GM19043 (cell line): ENCODE measurements at regions not wholly inside any gene's neighbourhood (a gene's known extent, or its start where the extent isn't known, plus 50 kb on each side); places are given as distances from the start of the nearest gene placed in this dataset.
"Not testable (repeated sequence)": the region's sequence is repeated elsewhere in the genome, so short reads cannot be mapped to it uniquely, and the experiment has no call there.

Experiments
- ATAC-seq: cut with Tn5 transposase; IDR thresholded peaks from one replicate; pipeline ENCODE4 v1.9.1; 2021; ENCODE audit warnings: low read depth; ENCODE audit not compliant: unreplicated experiment

- no peak for ATAC-seq
Observed at GRCh38 chr15:36130641-36131310, 448.6 kb upstream of the CDIN1 start.

DNA sequence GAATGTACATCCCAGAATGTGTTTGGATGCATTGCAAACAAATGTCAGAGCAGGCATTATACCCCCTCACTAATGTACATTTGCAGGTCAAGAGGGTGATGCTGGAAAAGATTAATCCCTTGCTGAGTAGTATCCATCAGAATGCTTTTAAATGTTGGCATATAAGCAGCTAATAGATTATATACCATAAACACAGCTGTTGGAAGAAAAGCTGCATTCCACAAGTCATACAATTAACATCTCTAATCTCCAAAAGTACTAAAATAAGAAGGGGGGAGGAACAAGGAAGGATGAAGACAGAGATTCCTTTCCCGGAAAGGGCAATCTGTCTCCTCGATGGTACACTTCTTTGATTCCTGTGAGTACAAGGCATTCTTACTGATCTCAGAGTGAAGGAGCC, 445.7 kb upstream of the CDIN1 start:
- ATAC-seq, result no peak

GRCh38 chr15:36136049-36136448, 443.4 kb upstream of the CDIN1 start:
- ATAC-seq, result no peak

GRCh38 chr15:36152936-36153335, 426.5 kb upstream of the CDIN1 start:
- no peak for ATAC-seq

DNA sequence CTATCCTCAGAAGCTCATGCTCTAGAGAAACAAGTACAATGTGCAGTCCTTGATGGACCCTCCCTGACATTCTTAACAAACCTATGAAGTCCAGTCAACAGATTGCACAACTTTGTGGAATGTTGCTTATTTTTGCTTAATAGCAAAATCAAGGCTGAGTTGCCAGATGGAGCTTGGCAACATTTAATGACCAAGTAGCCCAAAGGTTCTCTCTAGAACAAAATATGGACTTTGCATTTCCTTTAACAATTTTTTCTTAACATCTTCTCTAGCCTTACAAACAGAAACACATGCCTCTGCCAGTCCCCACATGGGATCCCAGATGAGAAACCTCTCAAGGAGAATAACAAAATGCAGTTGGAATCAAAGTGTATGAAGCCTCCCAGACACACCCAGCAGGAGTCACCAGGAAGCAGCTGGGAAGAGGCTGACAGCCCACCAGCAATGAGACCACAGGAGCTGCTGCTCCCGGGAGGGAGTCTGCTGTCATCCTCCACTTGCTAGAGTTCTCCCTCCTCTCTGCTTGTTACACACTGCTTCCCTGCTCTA, 422.5 kb upstream of the CDIN1 start:
- no peak for ATAC-seq

- no peak for ATAC-seq
Observed at GRCh38 chr15:36160351-36160750, 419.1 kb upstream of the CDIN1 start.

- ATAC-seq, result no peak
Observed at GRCh38 chr15:36161108-36161507, 418.3 kb upstream of the CDIN1 start.

DNA sequence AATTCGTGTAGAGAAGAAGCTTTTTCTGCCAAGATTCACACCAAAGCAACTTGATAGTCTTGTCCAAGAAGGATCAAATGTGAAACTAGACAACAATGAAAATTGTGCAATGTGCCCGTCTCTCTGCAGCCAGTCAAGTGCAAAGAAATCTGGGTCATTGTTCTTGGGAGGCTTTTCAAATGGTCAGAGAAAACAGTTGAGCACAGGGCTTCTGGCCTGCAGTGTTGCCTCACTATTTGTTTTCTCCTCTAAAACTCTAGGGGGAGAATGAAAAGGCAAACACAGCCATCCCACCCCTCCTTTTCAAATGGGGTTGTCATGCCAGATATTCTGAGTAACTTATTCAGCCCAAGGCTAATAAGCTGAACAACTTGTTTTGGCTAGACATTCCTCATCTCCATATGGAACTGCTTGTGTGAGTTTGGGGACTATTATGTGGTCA, 417.6 kb upstream of the CDIN1 start:
- ATAC-seq, result no peak

DNA sequence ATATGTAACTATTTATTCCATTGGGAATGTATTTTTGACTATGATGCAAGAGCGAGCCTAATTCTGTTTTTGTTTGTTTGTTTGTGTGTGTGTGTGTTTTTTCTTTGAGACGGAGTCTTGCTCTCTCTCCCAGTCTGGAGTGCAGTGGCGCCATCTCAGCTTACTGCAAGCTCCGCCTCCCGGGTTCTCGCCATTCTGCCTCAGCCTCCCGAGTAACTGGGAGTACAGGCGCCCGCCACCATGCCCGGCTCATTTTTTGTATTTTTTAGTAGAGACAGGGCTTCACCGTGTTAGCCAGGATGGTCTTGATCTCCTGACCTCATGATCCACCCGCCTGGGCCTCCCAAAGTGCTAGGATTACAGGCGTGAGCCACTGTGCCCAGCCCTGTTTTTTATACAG, 415.4 kb upstream of the CDIN1 start:
- not testable (repeated sequence) for ATAC-seq

DNA sequence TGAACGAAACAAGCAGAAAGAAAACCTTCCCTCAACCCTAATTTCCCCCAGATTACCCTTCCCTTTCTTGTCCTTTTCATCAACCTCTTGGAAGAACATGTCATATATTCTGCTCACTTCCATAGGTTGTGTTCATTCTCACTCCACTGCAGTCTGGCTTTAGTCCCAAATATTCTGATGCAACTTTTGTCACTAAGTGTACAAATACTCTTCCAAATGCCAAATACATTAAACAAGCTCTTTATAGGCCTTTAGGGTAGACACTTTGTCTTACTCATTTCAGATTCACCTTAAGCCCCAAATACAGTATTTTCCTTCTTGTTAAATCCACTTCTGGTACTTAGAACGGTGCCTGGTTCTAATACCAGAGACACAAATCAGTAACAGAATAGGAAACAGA, 406.5 kb upstream of the CDIN1 start:
- no peak for ATAC-seq

DNA sequence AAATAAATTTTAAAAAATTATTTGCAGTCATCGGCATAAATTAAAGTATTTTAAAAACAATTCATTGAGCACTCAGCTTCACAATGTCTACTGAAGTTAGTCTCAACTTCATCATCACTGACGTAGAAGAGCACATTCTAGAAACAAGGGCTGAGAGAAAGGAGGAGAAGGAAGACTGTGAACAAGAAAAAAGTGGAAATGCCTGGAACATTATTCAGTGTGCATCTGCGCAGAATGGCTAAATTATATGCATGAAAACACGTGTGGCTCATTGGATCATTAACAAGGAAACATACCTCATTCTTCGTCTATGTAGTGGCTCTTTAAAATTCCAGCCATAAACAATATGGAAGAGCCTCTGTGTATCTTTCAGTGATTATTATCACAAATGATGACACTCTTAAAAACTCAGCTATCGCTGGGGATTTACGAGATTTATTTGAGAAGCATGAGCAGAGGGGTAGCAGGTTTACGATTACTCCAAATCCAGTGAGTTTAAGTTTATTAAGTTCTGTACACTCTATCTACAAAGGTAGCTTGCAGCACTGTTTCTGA, 404.2 kb upstream of the CDIN1 start:
- ATAC-seq, result no peak

- no peak for ATAC-seq
Observed at GRCh38 chr15:36175741-36176291, 403.6 kb upstream of the CDIN1 start.

- no peak for ATAC-seq
Observed at GRCh38 chr15:36177590-36178302, 401.7 kb upstream of the CDIN1 start.

GRCh38 chr15:36178303-36178633, 401.2 kb upstream of the CDIN1 start:
- ATAC-seq, result no peak

GRCh38 chr15:36183201-36183600, 396.2 kb upstream of the CDIN1 start:
- ATAC-seq, result no peak

DNA sequence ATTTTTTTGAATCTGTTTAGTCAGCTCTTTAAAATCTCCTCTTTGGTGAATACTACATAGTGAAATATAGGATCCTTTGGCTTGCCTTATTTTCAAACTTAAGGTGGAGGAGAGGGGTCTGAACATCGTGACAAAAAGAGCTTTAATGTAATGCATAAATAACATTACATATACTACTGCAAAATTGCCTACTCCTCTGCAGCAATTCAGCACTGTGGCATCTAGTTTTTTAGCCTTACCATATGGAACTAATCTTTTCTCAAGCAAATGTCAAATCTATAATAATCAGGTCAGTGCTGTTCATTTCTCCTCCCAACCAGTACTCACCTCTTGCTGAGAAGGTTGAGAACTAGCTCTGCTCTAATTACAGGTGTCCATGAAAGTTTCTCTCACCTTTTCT, 394.0 kb upstream of the CDIN1 start:
- ATAC-seq, result no peak

GRCh38 chr15:36185845-36186244, 393.6 kb upstream of the CDIN1 start:
- no peak for ATAC-seq

DNA sequence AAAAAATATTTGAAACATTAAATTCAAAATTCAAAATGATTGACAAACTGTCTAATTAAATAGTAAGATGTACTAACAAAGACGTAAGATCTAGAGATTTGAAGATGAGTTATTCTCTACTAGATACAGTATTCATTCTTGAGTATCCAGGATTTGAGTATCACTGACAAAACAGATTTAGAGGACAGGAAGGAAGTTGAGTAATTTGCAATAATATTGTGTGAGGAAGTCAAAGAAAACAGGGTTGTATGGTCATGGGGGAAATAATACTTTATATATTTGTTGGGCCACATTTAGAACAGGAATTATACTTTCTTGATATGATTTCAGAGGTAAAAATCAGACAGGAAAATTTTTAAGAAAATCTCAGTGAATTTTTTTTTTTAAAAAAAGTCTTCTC, 393.1 kb upstream of the CDIN1 start:
- ATAC-seq, result no peak

- ATAC-seq, result no peak
Observed at GRCh38 chr15:36191459-36191858, 388.0 kb upstream of the CDIN1 start.

GRCh38 chr15:36195361-36196007, 383.9 kb upstream of the CDIN1 start:
- ATAC-seq, result not testable (repeated sequence)
